ENCODE measurements at regions not wholly inside any gene's neighbourhood (a gene's known extent, or its start where the extent isn't known, plus 50 kb on each side); places are given as distances from the start of the nearest gene placed in this dataset.
"Not testable (repeated sequence)": the region's sequence is repeated elsewhere in the genome, so short reads cannot be mapped to it uniquely, and the experiment has no call there.

DNA sequence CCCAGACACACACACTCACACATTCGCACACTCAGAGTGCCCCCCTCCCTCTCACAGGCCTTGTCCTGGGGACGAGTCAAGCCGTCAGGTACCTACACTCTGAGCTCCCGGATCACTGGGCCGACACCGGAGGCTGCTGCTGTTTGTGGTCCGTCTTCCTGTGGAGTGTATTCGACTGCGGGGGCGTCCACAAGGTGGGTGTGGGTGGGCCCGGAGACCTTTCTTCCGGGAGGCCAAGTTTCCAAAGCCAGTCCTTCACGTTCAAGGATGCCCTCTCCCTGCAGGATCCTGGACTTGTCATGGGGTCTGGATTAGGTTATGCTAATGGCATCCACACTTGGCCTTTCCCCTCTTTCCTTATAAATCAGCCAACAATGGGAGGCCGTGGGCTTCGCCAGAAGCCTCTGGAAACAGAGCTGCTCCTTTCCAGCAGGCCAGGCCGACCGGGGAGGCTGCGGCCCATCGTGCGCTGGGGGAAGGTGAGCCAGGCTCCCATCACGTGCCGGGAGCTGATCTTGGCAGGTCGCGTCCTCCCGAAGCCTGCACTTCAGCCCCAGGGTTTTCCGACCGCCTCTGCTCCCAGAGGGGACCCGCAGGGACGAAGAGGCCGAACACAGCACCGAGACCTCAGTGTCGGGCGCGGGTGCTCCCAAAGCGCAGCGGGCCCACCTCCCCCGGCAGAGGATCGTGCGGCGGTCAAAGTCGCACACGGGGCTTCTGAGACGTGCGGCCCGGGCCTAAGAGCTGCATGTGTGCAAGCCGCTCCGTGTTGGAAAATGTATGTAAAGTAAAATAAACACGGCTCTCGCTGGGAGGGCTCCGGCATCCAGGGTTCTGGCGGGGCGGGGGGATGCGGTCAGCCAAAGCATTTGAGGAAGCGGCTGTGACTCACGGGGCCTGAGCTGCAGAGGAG is 196.5 kb upstream of the ZNF469 start:
- H3K9ac ChIP-seq (ENCODE audit: low read depth, low read length); DNase-seq; H3K79me2 ChIP-seq (ENCODE audit: insufficient read depth, low read length); H3K36me3 ChIP-seq (ENCODE audit: insufficient read depth, low read length); H3K4me3 ChIP-seq (ENCODE audit: low read depth in 1 of 2, low read length in 2 of 2); H3K27ac ChIP-seq (ENCODE audit: low read length); H4K20me1 ChIP-seq (ENCODE audit: insufficient read depth, low read length); H3K27me3 ChIP-seq (ENCODE audit: insufficient read depth, low read length, poor library complexity); ATAC-seq (ENCODE audit: insufficient read depth, low read depth); H3K4me1 ChIP-seq (ENCODE audit: insufficient read depth, low read length); H2AFZ ChIP-seq (ENCODE audit: low read depth, low read length); H3K4me2 ChIP-seq (ENCODE audit: insufficient read depth, low read length); H3K9me3 ChIP-seq (ENCODE audit: insufficient read depth, low read length, severe bottlenecking): not testable (repeated sequence)

DNA sequence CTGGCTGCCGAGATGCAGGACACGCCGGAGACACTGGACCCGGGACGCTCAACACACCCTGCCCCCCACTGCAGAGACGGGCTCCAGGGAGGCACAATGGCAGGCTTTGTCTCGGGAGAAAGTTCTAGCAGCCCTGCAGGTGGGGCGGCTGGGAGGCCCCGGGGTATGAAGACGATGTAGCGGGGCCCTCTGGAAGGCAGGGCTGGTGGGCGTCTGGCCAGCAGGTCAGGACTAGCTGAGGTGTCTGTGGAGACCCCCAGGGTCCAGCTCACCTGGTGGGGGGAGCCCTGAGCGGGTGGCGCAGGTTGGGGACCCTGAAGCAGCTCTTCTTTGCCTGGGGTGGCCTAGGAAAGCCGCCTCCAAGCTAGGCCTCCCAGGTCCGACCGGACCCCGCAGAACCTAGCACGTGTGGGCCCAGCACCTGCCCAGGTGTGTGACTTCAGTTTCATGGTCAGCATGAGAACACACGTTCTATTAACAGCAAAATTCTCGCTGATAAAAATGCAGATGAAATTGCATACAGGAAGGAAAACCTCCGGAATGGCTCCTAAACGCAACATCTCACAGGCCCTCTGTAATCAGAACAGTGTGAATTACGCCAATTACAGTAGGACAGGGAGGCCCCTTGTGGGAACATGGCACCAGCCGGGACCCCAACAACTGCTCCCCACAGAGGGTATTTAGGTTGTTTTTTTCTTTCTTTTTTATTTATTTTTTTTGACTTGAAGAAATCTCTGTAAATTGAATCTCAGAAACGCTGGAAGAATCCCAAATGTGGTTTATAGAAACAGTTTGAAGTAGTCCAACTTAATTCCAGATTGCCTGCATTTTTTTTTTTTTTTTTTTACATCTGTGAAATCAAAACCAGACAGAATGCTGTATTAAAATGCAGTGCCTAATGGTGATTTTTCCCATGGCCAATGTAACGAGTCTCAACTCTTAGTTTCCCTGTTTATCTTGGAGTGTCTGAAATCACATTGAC is 195.6 kb upstream of the ZNF469 start:
- DNase-seq; H3K36me3 ChIP-seq (ENCODE audit: insufficient read depth, low read length); H3K79me2 ChIP-seq (ENCODE audit: insufficient read depth, low read length); H3K4me1 ChIP-seq (ENCODE audit: insufficient read depth, low read length); H2AFZ ChIP-seq (ENCODE audit: low read depth, low read length); H3K27me3 ChIP-seq (ENCODE audit: insufficient read depth, low read length, poor library complexity); H3K9me3 ChIP-seq (ENCODE audit: insufficient read depth, low read length, severe bottlenecking); H3K9ac ChIP-seq (ENCODE audit: low read depth, low read length); H3K4me3 ChIP-seq (ENCODE audit: low read depth in 1 of 2, low read length in 2 of 2); H3K4me2 ChIP-seq (ENCODE audit: insufficient read depth, low read length); ATAC-seq (ENCODE audit: insufficient read depth, low read depth); H3K27ac ChIP-seq (ENCODE audit: low read length); H4K20me1 ChIP-seq (ENCODE audit: insufficient read depth, low read length): not testable (repeated sequence)

- ATAC-seq (ENCODE audit: insufficient read depth, low read depth); H3K4me3 ChIP-seq (ENCODE audit: low read depth in 1 of 2, low read length in 2 of 2); H4K20me1 ChIP-seq (ENCODE audit: insufficient read depth, low read length); H3K27me3 ChIP-seq (ENCODE audit: insufficient read depth, low read length, poor library complexity); H3K4me1 ChIP-seq (ENCODE audit: insufficient read depth, low read length); H3K4me2 ChIP-seq (ENCODE audit: insufficient read depth, low read length); H3K9me3 ChIP-seq (ENCODE audit: insufficient read depth, low read length, severe bottlenecking); H2AFZ ChIP-seq (ENCODE audit: low read depth, low read length); DNase-seq; H3K79me2 ChIP-seq (ENCODE audit: insufficient read depth, low read length); H3K36me3 ChIP-seq (ENCODE audit: insufficient read depth, low read length); H3K9ac ChIP-seq (ENCODE audit: low read depth, low read length); H3K27ac ChIP-seq (ENCODE audit: low read length): not testable (repeated sequence)
These were observed 194.4 kb upstream of the ZNF469 start for GRCh38 chr16:88188171-88188895.

- not testable (repeated sequence) for H3K27me3 ChIP-seq (ENCODE audit: insufficient read depth, low read length, poor library complexity); H3K79me2 ChIP-seq (ENCODE audit: insufficient read depth, low read length)
These were observed 192.1 kb upstream of the ZNF469 start for GRCh38 chr16:88190592-88191095.

GRCh38 chr16:88191168-88191567 is 191.6 kb upstream of the ZNF469 start:
- H2AFZ ChIP-seq (ENCODE audit: low read depth, low read length); H3K36me3 ChIP-seq (ENCODE audit: insufficient read depth, low read length); H3K79me2 ChIP-seq (ENCODE audit: insufficient read depth, low read length); H4K20me1 ChIP-seq (ENCODE audit: insufficient read depth, low read length); DNase-seq; H3K4me3 ChIP-seq (ENCODE audit: low read depth in 1 of 2, low read length in 2 of 2); ATAC-seq (ENCODE audit: insufficient read depth, low read depth); H3K4me1 ChIP-seq (ENCODE audit: insufficient read depth, low read length); H3K27ac ChIP-seq (ENCODE audit: low read length); H3K9me3 ChIP-seq (ENCODE audit: insufficient read depth, low read length, severe bottlenecking); H3K9ac ChIP-seq (ENCODE audit: low read depth, low read length); H3K27me3 ChIP-seq (ENCODE audit: insufficient read depth, low read length, poor library complexity); H3K4me2 ChIP-seq (ENCODE audit: insufficient read depth, low read length): not testable (repeated sequence)

More at GRCh38 chr16:88190592-88191095, 192.1 kb upstream of the ZNF469 start:
- not testable (repeated sequence) for H4K20me1 ChIP-seq (ENCODE audit: insufficient read depth, low read length); H3K4me1 ChIP-seq (ENCODE audit: insufficient read depth, low read length); ATAC-seq (ENCODE audit: insufficient read depth, low read depth); H3K4me2 ChIP-seq (ENCODE audit: insufficient read depth, low read length); H3K36me3 ChIP-seq (ENCODE audit: insufficient read depth, low read length); H2AFZ ChIP-seq (ENCODE audit: low read depth, low read length); DNase-seq; H3K9me3 ChIP-seq (ENCODE audit: insufficient read depth, low read length, severe bottlenecking); H3K27ac ChIP-seq (ENCODE audit: low read length); H3K4me3 ChIP-seq (ENCODE audit: low read depth in 1 of 2, low read length in 2 of 2); H3K9ac ChIP-seq (ENCODE audit: low read depth, low read length)
